MM.1S (cell line): ENCODE measurements at regions not wholly inside any gene's neighbourhood (a gene's known extent, or its start where the extent isn't known, plus 50 kb on each side); places are given as distances from the start of the nearest gene placed in this dataset.

Experiments
- EZH2 ChIP-seq: fragments of 300-600 bp; sonication (generic); optimal IDR thresholded peaks from 2 replicates; pipeline ENCODE3; 2017; ENCODE audit warnings: low read depth, mild to moderate bottlenecking, antibody characterized with exemption, low read length, mixed read lengths
- EZH2phosphoT487 ChIP-seq: fragments of 300-600 bp; sonication (generic); IDR thresholded peaks from 2 replicates; pipeline ENCODE4 v1.6.1; 2018; ENCODE audit warnings: antibody characterized with exemption, low read length
- TF ChIP-seq, protein P1 (sequence below): fragments of 300-600 bp; sonication (generic); IDR thresholded peaks from 2 replicates; pipeline ENCODE4 v1.5.1; 2016; ENCODE audit warnings: antibody characterized with exemption, low read length, mixed read lengths

DNA sequence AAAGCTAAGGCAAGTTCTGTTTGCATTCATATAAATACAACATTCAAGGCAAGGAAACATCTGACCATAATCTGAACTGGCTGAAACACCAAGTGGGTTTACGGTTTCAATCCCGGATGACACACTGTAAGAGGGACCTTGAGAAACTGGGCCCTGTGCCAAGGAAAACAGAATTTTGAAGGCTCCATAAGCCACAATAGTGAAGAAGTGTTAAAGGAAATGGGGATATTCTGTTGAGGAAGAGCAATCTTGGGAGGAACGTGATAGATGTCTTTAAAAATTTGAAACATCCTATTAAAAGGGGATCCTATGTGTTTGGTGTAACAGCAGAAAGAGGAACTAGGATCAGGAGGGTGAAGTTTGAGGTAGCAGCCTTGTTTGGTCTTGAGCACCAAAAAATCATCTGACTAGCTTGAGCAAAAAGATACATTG, 82.4 kb upstream of the TAB2 start:
- TF ChIP-seq EZH2, result no peak
- TF ChIP-seq, protein P1, sequence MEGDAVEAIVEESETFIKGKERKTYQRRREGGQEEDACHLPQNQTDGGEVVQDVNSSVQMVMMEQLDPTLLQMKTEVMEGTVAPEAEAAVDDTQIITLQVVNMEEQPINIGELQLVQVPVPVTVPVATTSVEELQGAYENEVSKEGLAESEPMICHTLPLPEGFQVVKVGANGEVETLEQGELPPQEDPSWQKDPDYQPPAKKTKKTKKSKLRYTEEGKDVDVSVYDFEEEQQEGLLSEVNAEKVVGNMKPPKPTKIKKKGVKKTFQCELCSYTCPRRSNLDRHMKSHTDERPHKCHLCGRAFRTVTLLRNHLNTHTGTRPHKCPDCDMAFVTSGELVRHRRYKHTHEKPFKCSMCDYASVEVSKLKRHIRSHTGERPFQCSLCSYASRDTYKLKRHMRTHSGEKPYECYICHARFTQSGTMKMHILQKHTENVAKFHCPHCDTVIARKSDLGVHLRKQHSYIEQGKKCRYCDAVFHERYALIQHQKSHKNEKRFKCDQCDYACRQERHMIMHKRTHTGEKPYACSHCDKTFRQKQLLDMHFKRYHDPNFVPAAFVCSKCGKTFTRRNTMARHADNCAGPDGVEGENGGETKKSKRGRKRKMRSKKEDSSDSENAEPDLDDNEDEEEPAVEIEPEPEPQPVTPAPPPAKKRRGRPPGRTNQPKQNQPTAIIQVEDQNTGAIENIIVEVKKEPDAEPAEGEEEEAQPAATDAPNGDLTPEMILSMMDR, result no peak
- no peak for TF ChIP-seq EZH2phosphoT487
